Islet of Langerhans (tissue), 1 donor: ENCODE measurements at regions not wholly inside any gene's neighbourhood (a gene's known extent, or its start where the extent isn't known, plus 50 kb on each side); places are given as distances from the start of the nearest gene placed in this dataset.

Experiments
- FAIRE-seq: peaks from one replicate; lab custom pipeline; 2011; peaks lifted over from hg19 to GRCh38; lab: Jason Lieb, UNC

- no peak for FAIRE-seq
These were observed 402.4 kb upstream of the CYRIA start for GRCh38 chr2:17068021-17068420.

- no peak for FAIRE-seq
These were observed 399.9 kb upstream of the CYRIA start for GRCh38 chr2:17065536-17065935.

GRCh38 chr2:17061028-17061427 is 395.4 kb upstream of the CYRIA start:
- FAIRE-seq: no peak

- FAIRE-seq: no peak
These were observed 393.8 kb upstream of the CYRIA start for GRCh38 chr2:17059458-17059857.

GRCh38 chr2:17058772-17059402 is 393.3 kb upstream of the CYRIA start:
- no peak for FAIRE-seq

- FAIRE-seq: no peak
These were observed 391.7 kb upstream of the CYRIA start for GRCh38 chr2:17057109-17058017.

- FAIRE-seq: no peak
These were observed 390.6 kb upstream of the CYRIA start for GRCh38 chr2:17056236-17056635.

- FAIRE-seq: no peak
These were observed 386.4 kb upstream of the CYRIA start for GRCh38 chr2:17052001-17052400.

- no peak for FAIRE-seq
These were observed 385.9 kb upstream of the CYRIA start for GRCh38 chr2:17051538-17051937.

- no peak for FAIRE-seq
These were observed 377.5 kb upstream of the CYRIA start for GRCh38 chr2:17043173-17043572.

GRCh38 chr2:17036361-17036760 is 370.7 kb upstream of the CYRIA start:
- no peak for FAIRE-seq

- FAIRE-seq: no peak
These were observed 369.4 kb upstream of the CYRIA start for GRCh38 chr2:17035010-17035409.

GRCh38 chr2:17030047-17030446 is 364.4 kb upstream of the CYRIA start:
- FAIRE-seq: no peak

- FAIRE-seq: no peak
These were observed 346.7 kb upstream of the CYRIA start for GRCh38 chr2:17012297-17012696.

GRCh38 chr2:17010104-17010503 is 344.5 kb upstream of the CYRIA start:
- no peak for FAIRE-seq

- no peak for FAIRE-seq
These were observed 334.5 kb upstream of the CYRIA start for GRCh38 chr2:17000184-17000482.

GRCh38 chr2:16999347-17000183 is 333.9 kb upstream of the CYRIA start:
- no peak for FAIRE-seq

- no peak for FAIRE-seq
These were observed 312.7 kb upstream of the CYRIA start for GRCh38 chr2:16978301-16978700.

- no peak for FAIRE-seq
These were observed 309.1 kb upstream of the CYRIA start for GRCh38 chr2:16974688-16975087.

GRCh38 chr2:16973586-16974286 is 308.1 kb upstream of the CYRIA start:
- no peak for FAIRE-seq

- FAIRE-seq: no peak
These were observed 306.6 kb upstream of the CYRIA start for GRCh38 chr2:16972276-16972675.

GRCh38 chr2:16971722-16972234 is 306.1 kb upstream of the CYRIA start:
- FAIRE-seq: no peak
